Right renal cortex interstitium (tissue), 3 donors: ENCODE measurements at regions not wholly inside any gene's neighbourhood (a gene's known extent, or its start where the extent isn't known, plus 50 kb on each side); places are given as distances from the start of the nearest gene placed in this dataset.

Source experiments
- DNase-seq, 3 donors: peaks; one replicate each; pipeline ENCODE4 v3.0.0-alpha.2; 2013; ENCODE audit warnings: low read depth in 3 of 3, low spot score in 2 of 3

GRCh38 chr20:40547483-40548091 lies 141.4 kb downstream of the MAFB start:
- DNase-seq, result no peak

- no peak for DNase-seq
These were observed 143.6 kb downstream of the MAFB start for GRCh38 chr20:40545478-40545877.

GRCh38 chr20:40542065-40542464 lies 147.0 kb downstream of the MAFB start:
- no peak for DNase-seq

GRCh38 chr20:40540166-40540565 lies 148.9 kb downstream of the MAFB start:
- DNase-seq, result no peak

GRCh38 chr20:40538131-40538530 lies 150.9 kb downstream of the MAFB start:
- DNase-seq, result no peak

GRCh38 chr20:40536808-40537207 lies 152.2 kb downstream of the MAFB start:
- no peak for DNase-seq

GRCh38 chr20:40535816-40536215 lies 153.2 kb downstream of the MAFB start:
- no peak for DNase-seq

- no peak for DNase-seq
These were observed 156.9 kb downstream of the MAFB start for GRCh38 chr20:40532103-40532502.

- no peak for DNase-seq
These were observed 163.7 kb downstream of the MAFB start for GRCh38 chr20:40525351-40525750.

GRCh38 chr20:40524071-40524470 lies 165.0 kb downstream of the MAFB start:
- DNase-seq, result no peak

GRCh38 chr20:40522405-40522804 lies 166.6 kb downstream of the MAFB start:
- no peak for DNase-seq

- no peak for DNase-seq
These were observed 167.1 kb downstream of the MAFB start for GRCh38 chr20:40521962-40522361.

GRCh38 chr20:40519918-40520317 lies 169.1 kb downstream of the MAFB start:
- DNase-seq, result no peak

GRCh38 chr20:40512994-40513393 lies 176.0 kb downstream of the MAFB start:
- no peak for DNase-seq

- DNase-seq, result no peak
These were observed 176.4 kb downstream of the MAFB start for GRCh38 chr20:40512591-40512990.

- DNase-seq, result no peak
These were observed 177.6 kb downstream of the MAFB start for GRCh38 chr20:40511478-40511877.

GRCh38 chr20:40510622-40511021 lies 178.4 kb downstream of the MAFB start:
- DNase-seq, result no peak

GRCh38 chr20:40508821-40509220 lies 180.2 kb downstream of the MAFB start:
- no peak for DNase-seq

- DNase-seq, result no peak
These were observed 182.5 kb downstream of the MAFB start for GRCh38 chr20:40506537-40506939.

GRCh38 chr20:40503119-40503518 lies 185.9 kb downstream of the MAFB start:
- DNase-seq, result no peak

GRCh38 chr20:40502576-40502975 lies 186.5 kb downstream of the MAFB start:
- no peak for DNase-seq

GRCh38 chr20:40499391-40499790 lies 189.6 kb downstream of the MAFB start:
- no peak for DNase-seq
